Tibial nerve (tissue), 4 donors: ENCODE measurements at regions not wholly inside any gene's neighbourhood (a gene's known extent, or its start where the extent isn't known, plus 50 kb on each side); places are given as distances from the start of the nearest gene placed in this dataset.

Experiments
- DNase-seq, 2 donors: peaks; one replicate each; pipeline ENCODE4 v3.0.0-alpha.2; 2019; ENCODE audit warnings: low spot score in 2 of 2
- H3K27ac ChIP-seq, 4 donors: fragments of 200-600 bp; sonication (generic) in 3 of 4; one replicate each; pipeline ENCODE4 v1.5.1; 2017 to 2019; ENCODE audit warnings: mild to moderate bottlenecking in 1 of 4
- H3K27me3 ChIP-seq, 2 donors: fragments of 200-600 bp; sonication (generic) in 1 of 2; one replicate each; pipeline versions ENCODE4 v1.5.1 to v1.6.0; 2017 to 2019
- H3K36me3 ChIP-seq, 3 donors: fragments of 200-600 bp; sonication (generic); one replicate each; pipeline ENCODE4 v1.5.1; 2018 to 2019
- H3K4me1 ChIP-seq, 4 donors: fragments of 200-600 bp; sonication (generic) in 3 of 4; one replicate each; pipeline ENCODE4 v1.5.1; 2017 to 2019
- H3K4me3 ChIP-seq, 4 donors: fragments of 200-600 bp; sonication (generic) in 3 of 4; one replicate each; pipeline ENCODE4 v1.5.1; 2017 to 2019; ENCODE audit warnings: mild to moderate bottlenecking in 1 of 4, moderate library complexity in 1 of 4
- H3K9me3 ChIP-seq, 4 donors: fragments of 200-600 bp; sonication (generic) in 3 of 4; one replicate each; pipeline ENCODE4 v1.5.1; 2017 to 2019
- EP300 ChIP-seq, 2 donors: sonication (generic); formaldehyde crosslinking; IDR thresholded peaks; one replicate each; pipeline ENCODE4 v1.6.1; 2017; ENCODE audit warnings: antibody characterized with exemption in 2 of 2, mild to moderate bottlenecking in 1 of 2
- POLR2A ChIP-seq, 2 donors: fragments of 450-650 bp; IDR thresholded peaks; one replicate each; pipeline ENCODE4 v1.6.1; 2017; ENCODE audit warnings: antibody characterized with exemption in 2 of 2, mild to moderate bottlenecking in 2 of 2, moderate library complexity in 2 of 2
- WGBS, 2 donors: methylation state at CpG; one replicate each; pipeline ENCODE4 v1.1.5; 2018; 5-methylcytosine and 5-hydroxymethylcytosine counted together
- TF ChIP-seq, protein P1 (sequence below), 5 experiments: fragments of 200-600 bp in 3 of 5; fragments of 450-650 bp in 2 of 5; sonication (generic) in 3 of 5; IDR thresholded peaks; one replicate each; pipeline ENCODE4 v1.5.1; 2016 to 2019; ENCODE audit warnings: antibody characterized with exemption in 5 of 5, mild to moderate bottlenecking in 3 of 5, moderate library complexity in 2 of 5

GRCh38 chr17:77654296-77654695 is 304.2 kb upstream of the TNRC6C start:
- Histone ChIP-seq H3K27me3 (peaks cover 0 to 14% of the 10 kb centered on the region in 2 donors), H3K4me3 (no peak overlapping the region), H3K4me1 (no peaks in the 10 kb centered on the region), H3K9me3 (peaks cover 0 to 24% (median 0%) of the 10 kb centered on the region in 4 donors), H3K36me3 (no peaks in the 10 kb centered on the region), H3K27ac (no peak overlapping the region)
- TF ChIP-seq POLR2A (IDR thresholded peaks at IDR 0.05): no peak
- no peak for TF ChIP-seq EP300 (IDR thresholded peaks at IDR 0.05)
- TF ChIP-seq, protein P1, sequence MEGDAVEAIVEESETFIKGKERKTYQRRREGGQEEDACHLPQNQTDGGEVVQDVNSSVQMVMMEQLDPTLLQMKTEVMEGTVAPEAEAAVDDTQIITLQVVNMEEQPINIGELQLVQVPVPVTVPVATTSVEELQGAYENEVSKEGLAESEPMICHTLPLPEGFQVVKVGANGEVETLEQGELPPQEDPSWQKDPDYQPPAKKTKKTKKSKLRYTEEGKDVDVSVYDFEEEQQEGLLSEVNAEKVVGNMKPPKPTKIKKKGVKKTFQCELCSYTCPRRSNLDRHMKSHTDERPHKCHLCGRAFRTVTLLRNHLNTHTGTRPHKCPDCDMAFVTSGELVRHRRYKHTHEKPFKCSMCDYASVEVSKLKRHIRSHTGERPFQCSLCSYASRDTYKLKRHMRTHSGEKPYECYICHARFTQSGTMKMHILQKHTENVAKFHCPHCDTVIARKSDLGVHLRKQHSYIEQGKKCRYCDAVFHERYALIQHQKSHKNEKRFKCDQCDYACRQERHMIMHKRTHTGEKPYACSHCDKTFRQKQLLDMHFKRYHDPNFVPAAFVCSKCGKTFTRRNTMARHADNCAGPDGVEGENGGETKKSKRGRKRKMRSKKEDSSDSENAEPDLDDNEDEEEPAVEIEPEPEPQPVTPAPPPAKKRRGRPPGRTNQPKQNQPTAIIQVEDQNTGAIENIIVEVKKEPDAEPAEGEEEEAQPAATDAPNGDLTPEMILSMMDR (IDR thresholded peaks at IDR 0.05): no peak
- WGBS, 2 donors: 92% methylated on average over 5 of the region's 5 CpGs
- no peak for DNase-seq

- WGBS, 2 donors: 51 to 58% methylated on average over 13 of the region's 13 CpGs
- no peak overlapping the region for H3K27ac ChIP-seq
- H3K36me3 ChIP-seq: no peaks in the 10 kb centered on the region
- H3K4me1 ChIP-seq: no peaks in the 10 kb centered on the region
- DNase-seq: no peak
- no peak overlapping the region for H3K4me3 ChIP-seq
- TF ChIP-seq POLR2A (IDR thresholded peaks at IDR 0.05) (no peak), EP300 (IDR thresholded peaks at IDR 0.05) (no peak)
- TF ChIP-seq, protein P1 (IDR thresholded peaks at IDR 0.05): no peak
- H3K9me3 ChIP-seq: peaks cover 0 to 24% (median 0%) of the 10 kb centered on the region in 4 donors
- H3K27me3 ChIP-seq: peaks cover 0 to 14% of the 10 kb centered on the region in 2 donors
Measured at GRCh38 chr17:77654850-77655249, 303.7 kb upstream of the TNRC6C start.

DNA sequence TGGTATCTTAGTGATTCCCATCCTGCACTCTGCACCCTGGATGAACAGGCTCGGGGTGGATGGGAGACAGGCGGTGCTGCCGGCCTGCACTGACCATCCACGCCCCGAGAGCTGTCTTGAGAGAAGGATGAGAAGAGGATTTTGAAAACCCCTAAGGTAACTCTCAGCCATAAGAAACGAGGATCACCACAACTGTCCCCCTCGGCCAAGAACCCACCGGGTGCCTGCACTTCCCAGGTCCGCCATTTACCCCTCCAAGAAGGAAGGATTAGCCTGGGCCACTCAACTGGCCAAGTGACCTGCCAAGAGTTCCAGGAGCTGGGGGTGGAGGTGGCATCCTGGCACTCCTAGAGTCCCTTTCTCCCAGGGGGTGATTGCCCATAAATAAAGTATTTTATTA is 302.4 kb upstream of the TNRC6C start:
- TF ChIP-seq POLR2A (IDR thresholded peaks at IDR 0.05) (no peak), EP300 (IDR thresholded peaks at IDR 0.05) (no peak)
- TF ChIP-seq, protein P1 (IDR thresholded peaks at IDR 0.05): no peak
- 85 to 91% methylated on average over 9 of the region's 9 CpGs for WGBS, 2 donors
- Histone ChIP-seq H3K4me3 (no peak overlapping the region), H3K36me3 (no peaks in the 10 kb centered on the region), H3K27me3 (peaks cover 0 to 14% of the 10 kb centered on the region in 2 donors), H3K9me3 (peaks cover 0 to 13% (median 0%) of the 10 kb centered on the region in 4 donors), H3K27ac (no peak overlapping the region), H3K4me1 (no peaks in the 10 kb centered on the region)
- no peak for DNase-seq

DNA sequence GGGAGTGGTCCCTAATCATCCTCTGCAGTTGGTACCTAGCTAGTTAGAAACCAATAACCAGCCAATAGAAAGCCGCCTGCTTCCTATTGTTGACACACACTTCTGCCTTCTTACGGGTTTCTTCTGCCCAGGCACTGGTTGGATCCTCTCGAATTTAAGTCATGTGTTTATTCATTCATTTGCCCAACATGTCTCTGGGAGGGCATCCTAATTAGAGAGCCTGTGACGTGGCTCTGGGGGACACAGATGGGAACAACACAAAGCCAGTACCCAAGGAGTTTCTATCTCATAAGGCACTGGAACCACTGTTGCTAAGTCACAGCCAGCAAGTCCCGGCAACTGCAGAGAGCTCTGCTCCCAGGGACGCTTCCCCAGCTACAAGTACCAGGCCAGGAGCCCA is 300.7 kb upstream of the TNRC6C start:
- WGBS, 2 donors: 82 to 87% methylated on average over 6 of the region's 6 CpGs
- H3K27ac ChIP-seq: no peak overlapping the region
- H3K27me3 ChIP-seq: peaks cover 0 to 14% of the 10 kb centered on the region in 2 donors
- H3K36me3 ChIP-seq: no peaks in the 10 kb centered on the region
- no peaks in the 10 kb centered on the region for H3K4me1 ChIP-seq
- H3K9me3 ChIP-seq: peaks cover 0 to 13% (median 0%) of the 10 kb centered on the region in 4 donors
- no peak overlapping the region for H3K4me3 ChIP-seq
- TF ChIP-seq POLR2A (IDR thresholded peaks at IDR 0.05): no peak
- TF ChIP-seq EP300 (IDR thresholded peaks at IDR 0.05): no peak
- TF ChIP-seq, protein P1 (IDR thresholded peaks at IDR 0.05): no peak
- no peak for DNase-seq

DNA sequence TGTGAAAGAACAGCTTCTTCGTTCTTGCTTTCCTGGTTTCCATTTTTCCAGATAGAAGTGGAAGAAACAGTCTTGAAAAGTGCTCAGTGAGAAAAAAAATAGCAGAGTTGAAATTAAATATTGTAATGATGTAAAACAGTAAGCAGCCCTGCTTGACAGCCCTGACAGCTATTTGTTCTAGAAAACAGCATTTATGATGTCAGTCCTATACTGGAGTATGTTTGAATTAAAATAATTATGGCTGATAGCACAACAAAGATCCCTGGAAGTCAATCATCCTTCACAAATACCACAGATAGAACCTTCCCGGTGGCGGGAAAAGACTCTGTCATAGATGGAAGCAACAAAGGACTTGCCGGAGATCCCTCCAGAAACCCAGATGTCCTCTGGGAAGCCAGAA is 298.0 kb upstream of the TNRC6C start:
- Histone ChIP-seq H3K36me3 (no peaks in the 10 kb centered on the region), H3K9me3 (peaks cover 0 to 13% (median 0%) of the 10 kb centered on the region in 4 donors), H3K4me1 (no peaks in the 10 kb centered on the region), H3K27me3 (peaks cover 0 to 13% of the 10 kb centered on the region in 2 donors), H3K4me3 (no peak overlapping the region), H3K27ac (no peak overlapping the region)
- no peak for TF ChIP-seq EP300 (IDR thresholded peaks at IDR 0.05)
- TF ChIP-seq POLR2A (IDR thresholded peaks at IDR 0.05): no peak
- TF ChIP-seq, protein P1 (IDR thresholded peaks at IDR 0.05): no peak
- WGBS, 2 donors: 86 to 89% methylated on average over 4 of the region's 4 CpGs
- no peak for DNase-seq
